Neuronal stem cell (in vitro differentiated cells): ENCODE measurements at regions not wholly inside any gene's neighbourhood (a gene's known extent, or its start where the extent isn't known, plus 50 kb on each side); places are given as distances from the start of the nearest gene placed in this dataset.

Experiments
- DNase-seq: peaks from one replicate; pipeline ENCODE4 v3.0.0-alpha.2; 2013; ENCODE audit warnings: low spot score
- H2AFZ ChIP-seq: one replicate; pipeline ENCODE4 v1.6.1; 2013; ENCODE audit warnings: mild to moderate bottlenecking, low read length, inconsistent platforms
- H2AK5ac ChIP-seq: 2 replicates; pipeline ENCODE4 v1.6.1; 2013; ENCODE audit warnings: low read depth, mild to moderate bottlenecking, inconsistent platforms, low read length, moderate library complexity, mixed read lengths
- H2BK120ac ChIP-seq: 2 replicates; pipeline ENCODE4 v1.6.1; 2013; ENCODE audit warnings: low read depth, mild to moderate bottlenecking, inconsistent platforms, low read length, moderate library complexity, mixed read lengths
- H2BK12ac ChIP-seq: one replicate; pipeline ENCODE4 v1.6.1; 2013; ENCODE audit warnings: low read length, inconsistent platforms
- H2BK15ac ChIP-seq: 2 replicates; pipeline ENCODE4 v1.6.1; 2013; ENCODE audit warnings: mild to moderate bottlenecking, low read length, inconsistent platforms, mixed read lengths
- H2BK5ac ChIP-seq: one replicate; pipeline ENCODE4 v1.6.1; 2013; ENCODE audit warnings: inconsistent platforms, mild to moderate bottlenecking, low read length, moderate library complexity
- H3K14ac ChIP-seq: one replicate; pipeline ENCODE4 v1.6.1; 2013; ENCODE audit warnings: low read length, inconsistent platforms
- H3K18ac ChIP-seq: 2 replicates; pipeline ENCODE4 v1.6.1; 2013; ENCODE audit warnings: low read length, inconsistent platforms
- H3K23ac ChIP-seq: 2 replicates; pipeline ENCODE4 v1.6.1; 2013; ENCODE audit warnings: low read depth, mild to moderate bottlenecking, mixed read lengths, low read length, inconsistent platforms; ENCODE audit not compliant: poor library complexity
- H3K27ac ChIP-seq: replicated peaks from 3 replicates; pipeline ENCODE4 v1.5.1; 2013; ENCODE audit warnings: low read length, inconsistent platforms
- H3K27me3 ChIP-seq, 3 experiments: 2 replicates each; pipeline ENCODE4 v1.6.1; 2013; ENCODE audit warnings: low read length in 3 of 3, mild to moderate bottlenecking in 2 of 3, inconsistent platforms in 1 of 3, low read depth in 1 of 3, mixed read lengths in 1 of 3, moderate library complexity in 1 of 3; ENCODE audit not compliant: control insufficient read depth in 3 of 3, insufficient read depth in 3 of 3
- H3K36me3 ChIP-seq, 2 donors: replicated peaks in 1 of 2; 2 replicates each; pipeline ENCODE4 v1.6.1; 2013; ENCODE audit warnings: low read length in 2 of 2; ENCODE audit not compliant: control insufficient read depth in 2 of 2, insufficient read depth in 2 of 2
- H3K4ac ChIP-seq: 2 replicates; pipeline ENCODE4 v1.6.1; 2013; ENCODE audit warnings: inconsistent platforms, mild to moderate bottlenecking, low read length, moderate library complexity
- H3K4me1 ChIP-seq, 2 donors: 1 replicate in 1 of 2; 2 replicates in 1 of 2; pipeline ENCODE4 v1.6.1; 2013; ENCODE audit warnings: low read length in 2 of 2, low read depth in 1 of 2; ENCODE audit not compliant: control insufficient read depth in 2 of 2, insufficient read depth in 1 of 2
- H3K4me2 ChIP-seq: one replicate; pipeline ENCODE4 v1.6.1; 2013; ENCODE audit warnings: mild to moderate bottlenecking, low read length, inconsistent platforms; ENCODE audit not compliant: insufficient read depth, poor library complexity, severe bottlenecking
- H3K4me3 ChIP-seq, 2 donors: 2 replicates each; pipeline ENCODE4 v1.5.1; 2013; ENCODE audit warnings: low read length in 2 of 2, mild to moderate bottlenecking in 2 of 2, inconsistent platforms in 1 of 2, moderate library complexity in 1 of 2
- H3K79me1 ChIP-seq: one replicate; pipeline ENCODE4 v1.6.1; 2013; ENCODE audit warnings: low read depth, mild to moderate bottlenecking, inconsistent platforms, low read length, moderate library complexity
- H3K9ac ChIP-seq: one replicate; pipeline ENCODE4 v1.6.1; 2013; ENCODE audit warnings: mild to moderate bottlenecking, low read depth, low read length, inconsistent platforms; ENCODE audit not compliant: poor library complexity
- H3K9me3 ChIP-seq, 2 donors: replicated peaks in 1 of 2; 2 replicates each; pipeline versions ENCODE3 to v1.6.1; 2013; ENCODE audit warnings: low read length in 2 of 2, mild to moderate bottlenecking in 2 of 2, inconsistent platforms in 1 of 2, low read depth in 1 of 2, mixed read lengths in 1 of 2, moderate library complexity in 1 of 2; ENCODE audit not compliant: control insufficient read depth in 2 of 2, insufficient read depth in 1 of 2
- H4K8ac ChIP-seq: one replicate; pipeline ENCODE4 v1.6.1; 2013; ENCODE audit warnings: low read depth, mild to moderate bottlenecking, inconsistent platforms, low read length, moderate library complexity
- H4K91ac ChIP-seq: one replicate; pipeline ENCODE4 v1.6.1; 2013; ENCODE audit warnings: low read length, low read depth, mild to moderate bottlenecking, inconsistent platforms; ENCODE audit not compliant: poor library complexity
- WGBS, 2 donors: extraction: QIAGEN DNeasy Blood & Tissue Kit; methylation state at CpG; one replicate each; pipeline ENCODE4 v1.1.7; 2013; ENCODE audit warnings: missing lambda C conversion rate in 2 of 2, mixed read lengths in 1 of 2; ENCODE audit not compliant: insufficient read length in 2 of 2, insufficient replicate concordance in 1 of 2; ENCODE audit errors: extremely low coverage in 2 of 2; 5-methylcytosine and 5-hydroxymethylcytosine counted together

GRCh38 chr5:148934895-148935400 lies 108.5 kb downstream of the ADRB2 start:
- Histone ChIP-seq H3K23ac (no peak overlapping the region), H2BK5ac (no peak overlapping the region), H3K27me3 (no peaks in the 10 kb centered on the region), H3K4me2 (no peak overlapping the region), H2BK15ac (no peak overlapping the region), H4K8ac (no peak overlapping the region), H3K79me1 (no peaks in the 10 kb centered on the region), H3K4ac (no peak overlapping the region), H3K4me3 (no peak overlapping the region), H3K36me3 (no peaks in the 10 kb centered on the region), H3K14ac (no peak overlapping the region), H3K9ac (no peak overlapping the region), H3K9me3 (no peaks in the 10 kb centered on the region), H2BK120ac (no peak overlapping the region), H3K27ac (no peak overlapping the region), H2BK12ac (no peak overlapping the region), H2AK5ac (no peak overlapping the region), H4K91ac (no peak overlapping the region), H3K18ac (no peak overlapping the region), H3K4me1 (peaks cover 0 to 5% of the 10 kb centered on the region in 2 donors), H2AFZ (no peak overlapping the region)
- no peak for DNase-seq
- whole genome bisulfite sequencing, 2 donors = no CpG with 5 or more reads among the region's 2 CpGs

GRCh38 chr5:148937239-148937638 lies 110.8 kb downstream of the ADRB2 start:
- no peak overlapping the region for H3K27ac ChIP-seq
- H2AFZ ChIP-seq = no peak overlapping the region
- no peak overlapping the region for H3K4me2 ChIP-seq
- H3K9ac ChIP-seq = no peak overlapping the region
- no peak overlapping the region for H4K91ac ChIP-seq
- no CpG with 5 or more reads among the region's 1 CpG for WGBS, 2 donors
- H2BK12ac ChIP-seq = no peak overlapping the region
- no peak overlapping the region for H2BK5ac ChIP-seq
- H3K4ac ChIP-seq = no peak overlapping the region
- H3K79me1 ChIP-seq = no peaks in the 10 kb centered on the region
- H3K9me3 ChIP-seq = no peaks in the 10 kb centered on the region
- H3K27me3 ChIP-seq = no peaks in the 10 kb centered on the region
- no peak overlapping the region for H4K8ac ChIP-seq
- peaks cover 0 to 2% of the 10 kb centered on the region in 2 donors for H3K4me1 ChIP-seq
- H3K4me3 ChIP-seq = no peak overlapping the region
- H3K14ac ChIP-seq = no peak overlapping the region
- no peak overlapping the region for H3K23ac ChIP-seq
- no peak for DNase-seq
- H2BK15ac ChIP-seq = no peak overlapping the region
- no peak overlapping the region for H3K18ac ChIP-seq
- no peaks in the 10 kb centered on the region for H3K36me3 ChIP-seq
- H2BK120ac ChIP-seq = no peak overlapping the region
- no peak overlapping the region for H2AK5ac ChIP-seq

GRCh38 chr5:148937830-148938521 lies 111.6 kb downstream of the ADRB2 start:
- no peak overlapping the region for H4K91ac ChIP-seq
- no peak overlapping the region for H3K14ac ChIP-seq
- H3K36me3 ChIP-seq = no peaks in the 10 kb centered on the region
- H2AFZ ChIP-seq = no peak overlapping the region
- no peak overlapping the region for H2BK5ac ChIP-seq
- H2AK5ac ChIP-seq = no peak overlapping the region
- H3K18ac ChIP-seq = no peak overlapping the region
- H3K79me1 ChIP-seq = no peaks in the 10 kb centered on the region
- no peak overlapping the region for H3K23ac ChIP-seq
- DNase-seq = no peak
- no CpG with 5 or more reads among the region's 4 CpGs for WGBS, 2 donors
- H3K4me3 ChIP-seq = no peak overlapping the region
- H2BK12ac ChIP-seq = no peak overlapping the region
- no peak overlapping the region for H3K4ac ChIP-seq
- H3K9me3 ChIP-seq = no peaks in the 10 kb centered on the region
- no peak overlapping the region for H3K4me2 ChIP-seq
- no peak overlapping the region for H4K8ac ChIP-seq
- H3K27ac ChIP-seq = no peak overlapping the region
- no peak overlapping the region for H2BK120ac ChIP-seq
- no peak overlapping the region for H2BK15ac ChIP-seq
- peaks cover 0 to 2% of the 10 kb centered on the region in 2 donors for H3K4me1 ChIP-seq
- H3K9ac ChIP-seq = no peak overlapping the region
- no peaks in the 10 kb centered on the region for H3K27me3 ChIP-seq

- no peak overlapping the region for H3K9ac ChIP-seq
- no peak overlapping the region for H3K14ac ChIP-seq
- H3K27me3 ChIP-seq = no peaks in the 10 kb centered on the region
- no peaks in the 10 kb centered on the region for H3K9me3 ChIP-seq
- H3K4me1 ChIP-seq = peaks cover 0 to 2% of the 10 kb centered on the region in 2 donors
- no peaks in the 10 kb centered on the region for H3K79me1 ChIP-seq
- no peak for DNase-seq
- no peak overlapping the region for H2BK5ac ChIP-seq
- no peak overlapping the region for H2AK5ac ChIP-seq
- no peak overlapping the region for H4K8ac ChIP-seq
- no peak overlapping the region for H3K18ac ChIP-seq
- no peak overlapping the region for H3K4ac ChIP-seq
- no peak overlapping the region for H2BK12ac ChIP-seq
- H3K27ac ChIP-seq = no peak overlapping the region
- H4K91ac ChIP-seq = no peak overlapping the region
- H3K4me3 ChIP-seq = no peak overlapping the region
- H2AFZ ChIP-seq = no peak overlapping the region
- no peak overlapping the region for H3K23ac ChIP-seq
- H2BK15ac ChIP-seq = no peak overlapping the region
- H3K4me2 ChIP-seq = no peak overlapping the region
- H2BK120ac ChIP-seq = no peak overlapping the region
- no peaks in the 10 kb centered on the region for H3K36me3 ChIP-seq
- no CpG with 5 or more reads among the region's 3 CpGs for WGBS, 2 donors
Observed at GRCh38 chr5:148938522-148938882, 112.1 kb downstream of the ADRB2 start.
